Adrenal gland (tissue), 9 donors: ENCODE measurements at regions not wholly inside any gene's neighbourhood (a gene's known extent, or its start where the extent isn't known, plus 50 kb on each side); places are given as distances from the start of the nearest gene placed in this dataset.

Source experiments
- DNase-seq, 7 donors: peaks; one replicate each; pipeline ENCODE4 v3.0.0-alpha.2; 2019 to 2020
- H3K27ac ChIP-seq, 5 donors: fragments of 200-600 bp; sonication (generic) in 4 of 5; 1 replicate in 3 of 5; 2 replicates in 2 of 5; pipeline versions ENCODE4 v1.5.1 to v1.8.0; 2016 to 2020; ENCODE audit warnings: mild to moderate bottlenecking in 1 of 5
- H3K27me3 ChIP-seq: fragments of 200-600 bp; 2 replicates; pipeline ENCODE4 v1.8.0; 2021
- H3K36me3 ChIP-seq, 2 donors: fragments of 200-600 bp; replicated peaks in 1 of 2; 1 replicate in 1 of 2; 2 replicates in 1 of 2; pipeline versions ENCODE4 v1.5.1 to v1.8.0; 2018 to 2022
- H3K4me1 ChIP-seq, 2 donors: fragments of 200-600 bp; replicated peaks in 1 of 2; 1 replicate in 1 of 2; 2 replicates in 1 of 2; pipeline versions ENCODE4 v1.5.1 to v1.8.0; 2018 to 2021
- H3K4me3 ChIP-seq, 4 donors: fragments of 200-600 bp; sonication (generic) in 3 of 4; one replicate each; pipeline ENCODE4 v1.5.1; 2016 to 2018
- H3K9me3 ChIP-seq, 3 donors: fragments of 200-600 bp; sonication (generic) in 1 of 3; replicated peaks in 1 of 3; 1 replicate in 2 of 3; 2 replicates in 1 of 3; pipeline versions ENCODE4 v1.5.1 to v1.8.0; 2016 to 2021
- CTCF ChIP-seq, 6 experiments: fragments of 450-650 bp in 4 of 6; fragments of 200-600 bp in 2 of 6; sonication (generic) in 1 of 6; IDR thresholded peaks; 1 replicate in 5 of 6; 2 replicates in 1 of 6; pipeline versions ENCODE4 v1.5.1 to v1.8.0; 2016 to 2021; ENCODE audit warnings: antibody characterized with exemption in 6 of 6, mild to moderate bottlenecking in 2 of 6, moderate library complexity in 1 of 6
- POLR2A ChIP-seq, 2 donors: fragments of 450-650 bp; IDR thresholded peaks; one replicate each; pipeline ENCODE4 v1.6.1; 2017; ENCODE audit warnings: antibody characterized with exemption in 2 of 2, mild to moderate bottlenecking in 2 of 2, moderate library complexity in 1 of 2
- WGBS, 4 donors: extraction: QIAGEN DNeasy Blood & Tissue Kit in 2 of 4; methylation state at CpG; one replicate each; pipeline versions ENCODE4 v1.1.5 to v1.1.7; 2013 to 2017; 5-methylcytosine and 5-hydroxymethylcytosine counted together
- intact Hi-C, 2 donors: fragments of 100-400 bp; cut with DNase I; formaldehyde crosslinking; loops; one replicate each; pipeline versions ENCODE4 v1.14.1 to v1.15.0; 2022 to 2023
- donor health status: healthy with polysubstance abuse.
- donor health status: Bipolar disorder and iron deficiency.
- donor health status: DM: yes; HTN: yes; CAD: no.
- donor health status: DM: no; HTN: no; CAD: no.
- donor health status: DM: no; HTN: no; CAD: no.

- H3K27me3 ChIP-seq = no peaks in the 10 kb centered on the region
- H3K4me3 ChIP-seq = no peak overlapping the region
- intact Hi-C loops = no loop called here
- TF ChIP-seq POLR2A (IDR thresholded peaks at IDR 0.05) (no peak), CTCF (IDR thresholded peaks at IDR 0.05) (no peak)
- 61 to 68% (median 65%) methylated on average over 3 of the region's 3 CpGs for WGBS, 4 donors
- no peak overlapping the region for H3K27ac ChIP-seq
- no peaks in the 10 kb centered on the region for H3K4me1 ChIP-seq
- no peaks in the 10 kb centered on the region for H3K36me3 ChIP-seq
- no peaks in the 10 kb centered on the region for H3K9me3 ChIP-seq
- no peak for DNase-seq
These were observed 84.3 kb downstream of the PTGS2 start for GRCh38 chr1:186595969-186596368.

- TF ChIP-seq CTCF (IDR thresholded peaks at IDR 0.05) (no peak), POLR2A (IDR thresholded peaks at IDR 0.05) (no peak)
- DNase-seq = no peak
- intact Hi-C loops = no loop called here
- 62 to 75% (median 68%) methylated on average over 5 of the region's 5 CpGs for WGBS, 4 donors
- Histone ChIP-seq H3K27me3 (no peaks in the 10 kb centered on the region), H3K27ac (no peak overlapping the region), H3K4me3 (no peak overlapping the region), H3K9me3 (no peaks in the 10 kb centered on the region), H3K4me1 (peaks cover 6 to 8% of the 10 kb centered on the region in 2 donors), H3K36me3 (no peaks in the 10 kb centered on the region)
These were observed 101.8 kb downstream of the PTGS2 start for GRCh38 chr1:186578325-186579016.

GRCh38 chr1:186577633-186578032 is 102.6 kb downstream of the PTGS2 start:
- Histone ChIP-seq H3K4me3 (no peak overlapping the region), H3K36me3 (no peaks in the 10 kb centered on the region), H3K9me3 (no peaks in the 10 kb centered on the region), H3K27me3 (no peaks in the 10 kb centered on the region), H3K27ac (no peak overlapping the region), H3K4me1 (peaks cover 6 to 8% of the 10 kb centered on the region in 2 donors)
- DNase-seq = no peak
- intact Hi-C loops = no loop called here
- WGBS, 4 donors = 87 to 94% (median 90%) methylated on average over 2 to 3 of the region's 3 CpGs
- TF ChIP-seq CTCF (IDR thresholded peaks at IDR 0.05) (no peak), POLR2A (IDR thresholded peaks at IDR 0.05) (no peak)

- peaks cover 6 to 8% of the 10 kb centered on the region in 2 donors for H3K4me1 ChIP-seq
- TF ChIP-seq CTCF (IDR thresholded peaks at IDR 0.05) (no peak), POLR2A (IDR thresholded peaks at IDR 0.05) (no peak)
- H3K4me3 ChIP-seq = no peak overlapping the region
- H3K9me3 ChIP-seq = no peaks in the 10 kb centered on the region
- no peak for DNase-seq
- H3K27me3 ChIP-seq = no peaks in the 10 kb centered on the region
- no peaks in the 10 kb centered on the region for H3K36me3 ChIP-seq
- intact Hi-C loops = no loop called here
- H3K27ac ChIP-seq = no peak overlapping the region
- WGBS, 4 donors = 80 to 90% (median 84%) methylated on average over 2 of the region's 2 CpGs
These were observed 103.0 kb downstream of the PTGS2 start for GRCh38 chr1:186577216-186577615.
